ENCODE measurements at regions not wholly inside any gene's neighbourhood (a gene's known extent, or its start where the extent isn't known, plus 50 kb on each side); places are given as distances from the start of the nearest gene placed in this dataset.

DNA sequence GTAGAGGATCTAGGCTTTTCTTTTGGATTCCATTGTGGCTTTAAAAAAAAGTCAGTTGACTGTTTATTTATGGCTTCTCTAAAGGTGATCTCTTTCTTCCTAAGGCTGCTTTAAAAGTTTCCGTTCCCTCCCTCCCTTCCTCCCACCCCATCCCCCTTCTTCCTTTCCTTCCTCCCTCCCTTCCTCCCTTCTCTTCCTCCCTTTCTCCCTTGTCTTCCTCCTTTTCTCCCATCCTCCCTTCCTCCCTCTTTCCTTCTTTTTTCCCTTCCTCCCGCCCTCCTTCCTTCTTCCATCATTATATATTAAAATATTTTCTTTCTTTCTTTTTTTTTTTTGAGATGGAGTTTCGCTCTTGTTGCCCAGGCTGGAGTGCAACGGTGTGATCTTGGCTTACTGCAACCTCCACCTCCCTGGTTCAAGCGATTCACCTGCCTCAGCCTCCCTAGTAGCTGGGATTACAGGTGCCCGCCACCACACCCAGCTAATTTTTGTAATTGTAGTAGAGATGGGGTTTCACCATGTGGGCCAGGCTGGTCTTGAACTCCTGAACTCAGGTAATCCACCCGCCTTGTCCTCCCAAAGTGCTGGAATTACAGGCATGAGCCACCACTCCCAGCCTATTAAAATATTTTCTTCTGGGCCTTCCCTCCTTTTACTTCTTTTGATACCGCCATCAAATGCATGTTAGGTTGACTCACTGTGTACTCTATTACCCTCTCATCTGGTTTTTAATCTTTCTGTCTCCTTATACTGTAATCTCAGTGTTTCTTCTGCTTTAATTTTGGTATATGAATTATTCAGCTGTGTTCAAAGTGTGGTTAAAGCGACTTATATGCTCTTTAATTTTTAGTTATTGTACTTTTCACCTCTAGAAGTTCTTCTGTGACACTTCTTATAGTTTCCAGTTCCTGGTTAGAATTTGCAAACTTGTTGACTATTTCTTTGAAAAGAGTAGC is 59.2 kb upstream of the ATP5PO start:
- TF ChIP-seq, protein P1, sequence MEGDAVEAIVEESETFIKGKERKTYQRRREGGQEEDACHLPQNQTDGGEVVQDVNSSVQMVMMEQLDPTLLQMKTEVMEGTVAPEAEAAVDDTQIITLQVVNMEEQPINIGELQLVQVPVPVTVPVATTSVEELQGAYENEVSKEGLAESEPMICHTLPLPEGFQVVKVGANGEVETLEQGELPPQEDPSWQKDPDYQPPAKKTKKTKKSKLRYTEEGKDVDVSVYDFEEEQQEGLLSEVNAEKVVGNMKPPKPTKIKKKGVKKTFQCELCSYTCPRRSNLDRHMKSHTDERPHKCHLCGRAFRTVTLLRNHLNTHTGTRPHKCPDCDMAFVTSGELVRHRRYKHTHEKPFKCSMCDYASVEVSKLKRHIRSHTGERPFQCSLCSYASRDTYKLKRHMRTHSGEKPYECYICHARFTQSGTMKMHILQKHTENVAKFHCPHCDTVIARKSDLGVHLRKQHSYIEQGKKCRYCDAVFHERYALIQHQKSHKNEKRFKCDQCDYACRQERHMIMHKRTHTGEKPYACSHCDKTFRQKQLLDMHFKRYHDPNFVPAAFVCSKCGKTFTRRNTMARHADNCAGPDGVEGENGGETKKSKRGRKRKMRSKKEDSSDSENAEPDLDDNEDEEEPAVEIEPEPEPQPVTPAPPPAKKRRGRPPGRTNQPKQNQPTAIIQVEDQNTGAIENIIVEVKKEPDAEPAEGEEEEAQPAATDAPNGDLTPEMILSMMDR (IDR thresholded peaks at IDR 0.05) = no peak
- H3K9me3 Mint-ChIP-seq = no peaks in the 10 kb centered on the region
- H3K36me3 Mint-ChIP-seq (ENCODE audit: low read depth) = peaks cover 13% of the 10 kb centered on the region
- no peak overlapping the region for H3K4me3 Mint-ChIP-seq
- DNase-seq = no peak
- peak; percentile 22 for ATAC-seq
- peaks cover 59% of the 10 kb centered on the region for H3K4me1 Mint-ChIP-seq (ENCODE audit: low read depth)
- ChIA-PET POLR2A (interaction anchor here (0.8 to 7.4 kb wide), 12 partner anchors 9 to 39 kb away, joined by 3 to 66 read pairs (median 4); no protein-coding TSS in a partner anchor), CTCF (interaction anchor here (0.7 to 4.4 kb wide), 7 partner anchors 17 to 373 kb away, joined by 3 to 24 read pairs (median 5); no protein-coding TSS in a partner anchor)
- H3K27ac Mint-ChIP-seq = peak overlapping the region; percentile 99
- intact Hi-C loops (cut with micrococcal nuclease) = loop anchor here (5.0 kb wide), 3 partner anchors 42 to 103 kb away; no protein-coding TSS in a partner anchor
- no peaks in the 10 kb centered on the region for H3K27me3 Mint-ChIP-seq

DNA sequence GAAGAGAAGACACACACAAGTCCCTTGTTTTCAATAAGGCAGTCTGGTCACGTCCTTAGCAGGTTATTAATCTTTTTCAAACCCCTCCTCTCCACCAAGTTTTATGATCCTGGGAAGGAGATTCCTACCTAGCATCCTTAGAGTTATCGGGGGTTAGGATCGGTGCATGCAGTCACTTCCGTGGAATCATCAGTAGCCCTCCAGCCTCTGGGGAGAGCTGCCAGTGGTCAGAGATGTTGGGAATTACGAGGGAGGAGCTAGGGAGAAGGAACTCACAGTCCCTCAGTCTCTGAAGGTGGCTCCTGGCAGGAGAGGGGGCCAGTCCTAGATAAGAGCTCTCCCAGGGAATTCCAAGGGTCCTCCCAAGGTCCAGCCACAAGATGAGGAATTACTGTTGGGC is 57.7 kb upstream of the ATP5PO start:
- intact Hi-C loops (cut with micrococcal nuclease) = no loop called here
- no peak overlapping the region for H3K4me3 Mint-ChIP-seq
- H3K4me1 Mint-ChIP-seq (ENCODE audit: low read depth) = peaks cover 59% of the 10 kb centered on the region
- POLR2A ChIA-PET = interaction anchor here (1.1 to 7.4 kb wide), 3 partner anchors 16 to 38 kb away, joined by 4 to 66 read pairs (median 60); no protein-coding TSS in a partner anchor
- H3K27ac Mint-ChIP-seq = no peak overlapping the region
- no peak for ATAC-seq
- H3K27me3 Mint-ChIP-seq = no peaks in the 10 kb centered on the region
- TF ChIP-seq, protein P1 (IDR thresholded peaks at IDR 0.05) = no peak
- no peak for DNase-seq
- H3K9me3 Mint-ChIP-seq = no peaks in the 10 kb centered on the region
- peaks cover 20% of the 10 kb centered on the region for H3K36me3 Mint-ChIP-seq (ENCODE audit: low read depth)
- CTCF ChIA-PET = interaction anchor here (1.1 to 4.4 kb wide), 4 partner anchors 16 to 103 kb away, joined by 3 to 13 read pairs (median 4); no protein-coding TSS in a partner anchor

DNA sequence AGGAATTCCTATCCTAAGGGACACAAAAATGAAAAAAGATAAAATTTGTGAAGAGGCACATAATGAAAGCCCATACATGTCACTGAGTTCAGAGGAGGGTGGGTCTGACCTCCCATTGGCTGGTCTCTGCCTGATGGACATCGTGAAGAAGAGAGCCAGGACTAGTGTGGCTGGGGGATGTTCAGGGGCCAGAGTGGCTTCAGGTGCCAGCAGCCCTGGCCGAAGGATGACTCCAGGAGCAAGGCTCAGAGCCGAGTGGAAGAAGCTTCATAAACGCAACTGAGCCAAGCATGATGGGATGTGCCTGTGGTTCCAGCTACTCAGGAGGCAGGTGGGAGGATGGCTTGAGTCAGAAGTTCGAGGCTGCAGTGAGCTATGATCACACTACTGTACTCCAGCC is 56.9 kb upstream of the ATP5PO start:
- Mint-ChIP-seq H3K4me1 (ENCODE audit: low read depth) (peaks cover 55% of the 10 kb centered on the region), H3K9me3 (peaks cover 2% of the 10 kb centered on the region), H3K27me3 (no peaks in the 10 kb centered on the region), H3K4me3 (no peak overlapping the region), H3K36me3 (ENCODE audit: low read depth) (peaks cover 23% of the 10 kb centered on the region), H3K27ac (peak overlapping the region; percentile 5)
- TF ChIP-seq, protein P1 (IDR thresholded peaks at IDR 0.05) = no peak
- ATAC-seq (no peak), DNase-seq (no peak)
- CTCF ChIA-PET = interaction anchor here (1.1 to 4.4 kb wide), 4 partner anchors 15 to 49 kb away, joined by 3 to 13 read pairs (median 6); no protein-coding TSS in a partner anchor
- POLR2A ChIA-PET = interaction anchor here (1.5 to 7.4 kb wide), 3 partner anchors 10 to 37 kb away, joined by 4 to 66 read pairs (median 60); no protein-coding TSS in a partner anchor
- intact Hi-C loops (cut with micrococcal nuclease) = no loop called here

DNA sequence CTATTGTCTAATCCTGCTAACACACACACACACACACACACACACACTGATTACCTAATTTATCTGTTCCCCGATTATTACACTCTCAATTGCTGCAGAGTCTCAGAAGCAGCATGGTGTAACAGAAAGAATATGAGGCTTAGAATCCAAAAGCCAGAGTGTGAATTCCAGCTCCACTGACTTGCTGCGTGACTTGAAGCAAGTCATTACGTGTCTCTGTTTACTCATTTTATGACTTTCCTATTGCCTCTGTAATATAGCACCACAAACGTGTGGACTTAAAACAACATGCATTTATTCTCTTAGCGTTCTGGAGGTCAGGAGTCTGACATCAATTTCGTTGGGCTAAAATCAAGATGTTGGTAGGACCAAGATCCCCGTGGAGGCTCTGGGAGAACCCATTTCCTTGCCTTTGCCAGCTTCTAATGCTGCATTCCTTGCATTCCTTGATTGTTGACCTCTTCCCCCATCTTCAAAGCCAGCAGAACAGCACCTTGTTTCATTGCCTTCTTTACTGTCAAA is 55.9 kb upstream of the ATP5PO start:
- no peak for ATAC-seq
- H3K4me1 Mint-ChIP-seq (ENCODE audit: low read depth) = peaks cover 46% of the 10 kb centered on the region
- H3K36me3 Mint-ChIP-seq (ENCODE audit: low read depth) = peaks cover 25% of the 10 kb centered on the region
- no peaks in the 10 kb centered on the region for H3K27me3 Mint-ChIP-seq
- CTCF ChIA-PET = interaction anchor here (2.0 to 4.4 kb wide), 3 partner anchors 12 to 22 kb away, joined by 7 to 13 read pairs (median 12); no protein-coding TSS in a partner anchor
- H3K9me3 Mint-ChIP-seq = peaks cover 2% of the 10 kb centered on the region
- TF ChIP-seq, protein P1 (IDR thresholded peaks at IDR 0.05) = no peak
- DNase-seq = no peak
- no peak overlapping the region for H3K27ac Mint-ChIP-seq
- no peak overlapping the region for H3K4me3 Mint-ChIP-seq
- POLR2A ChIA-PET = interaction anchor here (0.9 to 7.4 kb wide), 4 partner anchors 9 to 36 kb away, joined by 3 to 66 read pairs (median 4); no protein-coding TSS in a partner anchor
- intact Hi-C loops (cut with micrococcal nuclease) = no loop called here
